ENCODE measurements at regions not wholly inside any gene's neighbourhood (a gene's known extent, or its start where the extent isn't known, plus 50 kb on each side); places are given as distances from the start of the nearest gene placed in this dataset.
A peak's percentile ranks its signal among the peaks of the same experiment; 100 is the strongest.
"Not testable (repeated sequence)": the region's sequence is repeated elsewhere in the genome, so short reads cannot be mapped to it uniquely, and the experiment has no call there.

GRCh38 chr5:86287437-86287836 is 330.3 kb upstream of the COX7C start:
- H3K4me1 Mint-ChIP-seq; DNase-seq; H3K36me3 ChIP-seq (ENCODE audit: control insufficient read depth, insufficient read depth, low read length); intact Hi-C loops (cut with micrococcal nuclease); H3K36me3 Mint-ChIP-seq; H3K4me1 ChIP-seq (ENCODE audit: control insufficient read depth, insufficient read depth, low read length); H3K27ac Mint-ChIP-seq; ATAC-seq; H3K4me3 Mint-ChIP-seq; H3K9me3 Mint-ChIP-seq; H3K27ac ChIP-seq (ENCODE audit: low read length); H3K27me3 Mint-ChIP-seq (ENCODE audit: low read depth in 2 of 2); H3K27me3 ChIP-seq (ENCODE audit: control insufficient read depth, insufficient read depth, low read length); H3K9me3 ChIP-seq (ENCODE audit: control insufficient read depth, insufficient read depth, low read length); H3K4me3 ChIP-seq (ENCODE audit: low read length): not testable (repeated sequence)
- 40% methylated on average over 1 of the region's 2 CpGs for WGBS (ENCODE audit: insufficient coverage)

- H3K36me3 Mint-ChIP-seq: not testable (repeated sequence)
Observed at GRCh38 chr5:86289786-86290185, 328.0 kb upstream of the COX7C start.

GRCh38 chr5:86292811-86293210 is 324.9 kb upstream of the COX7C start:
- H3K27me3 ChIP-seq (ENCODE audit: control insufficient read depth, insufficient read depth, low read length); H3K4me3 Mint-ChIP-seq; intact Hi-C loops (cut with micrococcal nuclease); H3K27me3 Mint-ChIP-seq (ENCODE audit: low read depth in 2 of 2); H3K4me1 ChIP-seq (ENCODE audit: control insufficient read depth, insufficient read depth, low read length); H3K9me3 ChIP-seq (ENCODE audit: control insufficient read depth, insufficient read depth, low read length); H3K4me3 ChIP-seq (ENCODE audit: low read length); H3K36me3 ChIP-seq (ENCODE audit: control insufficient read depth, insufficient read depth, low read length); H3K4me1 Mint-ChIP-seq; ATAC-seq; H3K9me3 Mint-ChIP-seq; DNase-seq; H3K27ac Mint-ChIP-seq; H3K36me3 Mint-ChIP-seq; H3K27ac ChIP-seq (ENCODE audit: low read length): not testable (repeated sequence)
- 83% methylated on average over 4 of the region's 6 CpGs for WGBS (ENCODE audit: insufficient coverage)

More at GRCh38 chr5:86289786-86290185, 328.0 kb upstream of the COX7C start:
- H3K36me3 ChIP-seq (ENCODE audit: control insufficient read depth, insufficient read depth, low read length); H3K4me3 ChIP-seq (ENCODE audit: low read length); DNase-seq; H3K27ac Mint-ChIP-seq; H3K4me3 Mint-ChIP-seq; H3K9me3 ChIP-seq (ENCODE audit: control insufficient read depth, insufficient read depth, low read length); H3K4me1 ChIP-seq (ENCODE audit: control insufficient read depth, insufficient read depth, low read length); H3K4me1 Mint-ChIP-seq; intact Hi-C loops (cut with micrococcal nuclease); H3K27ac ChIP-seq (ENCODE audit: low read length); H3K27me3 ChIP-seq (ENCODE audit: control insufficient read depth, insufficient read depth, low read length); H3K9me3 Mint-ChIP-seq; H3K27me3 Mint-ChIP-seq (ENCODE audit: low read depth in 2 of 2); ATAC-seq: not testable (repeated sequence)
- WGBS (ENCODE audit: insufficient coverage): 89% methylated on average over 9 of the region's 9 CpGs

GRCh38 chr5:86302643-86303042 is 315.1 kb upstream of the COX7C start:
- H3K4me3 Mint-ChIP-seq; intact Hi-C loops (cut with micrococcal nuclease); H3K27me3 ChIP-seq (ENCODE audit: control insufficient read depth, insufficient read depth, low read length); H3K27ac ChIP-seq (ENCODE audit: low read length); H3K36me3 ChIP-seq (ENCODE audit: control insufficient read depth, insufficient read depth, low read length); H3K27ac Mint-ChIP-seq; H3K4me3 ChIP-seq (ENCODE audit: low read length); H3K4me1 ChIP-seq (ENCODE audit: control insufficient read depth, insufficient read depth, low read length); DNase-seq; H3K4me1 Mint-ChIP-seq; H3K36me3 Mint-ChIP-seq; H3K27me3 Mint-ChIP-seq (ENCODE audit: low read depth in 2 of 2); H3K9me3 ChIP-seq (ENCODE audit: control insufficient read depth, insufficient read depth, low read length); H3K9me3 Mint-ChIP-seq; ATAC-seq: not testable (repeated sequence)
- WGBS (ENCODE audit: insufficient coverage): no CpG with 5 or more reads among the region's 1 CpG

- H3K9me3 ChIP-seq (ENCODE audit: control insufficient read depth, insufficient read depth, low read length); H3K27me3 Mint-ChIP-seq (ENCODE audit: low read depth in 2 of 2); H3K27me3 ChIP-seq (ENCODE audit: control insufficient read depth, insufficient read depth, low read length); H3K9me3 Mint-ChIP-seq; DNase-seq; H3K4me1 ChIP-seq (ENCODE audit: control insufficient read depth, insufficient read depth, low read length); H3K4me3 Mint-ChIP-seq; H3K4me1 Mint-ChIP-seq; intact Hi-C loops (cut with micrococcal nuclease); H3K36me3 ChIP-seq (ENCODE audit: control insufficient read depth, insufficient read depth, low read length); H3K27ac Mint-ChIP-seq; H3K36me3 Mint-ChIP-seq; H3K4me3 ChIP-seq (ENCODE audit: low read length); H3K27ac ChIP-seq (ENCODE audit: low read length): not testable (repeated sequence)
- no CpG with 5 or more reads among the region's 2 CpGs for WGBS (ENCODE audit: insufficient coverage)
- peak in 1 of 3 donors; percentile 30 for ATAC-seq
Observed at GRCh38 chr5:86305050-86305449, 312.7 kb upstream of the COX7C start.

GRCh38 chr5:86314951-86315350 is 302.8 kb upstream of the COX7C start:
- Histone ChIP-seq H3K27me3 (ENCODE audit: control insufficient read depth, insufficient read depth, low read length) (no peaks in the 10 kb centered on the region), H3K4me1 (ENCODE audit: control insufficient read depth, insufficient read depth, low read length) (no peaks in the 10 kb centered on the region), H3K36me3 (ENCODE audit: control insufficient read depth, insufficient read depth, low read length) (no peaks in the 10 kb centered on the region), H3K9me3 (ENCODE audit: control insufficient read depth, insufficient read depth, low read length) (no peaks in the 10 kb centered on the region), H3K27ac (ENCODE audit: low read length) (no peak overlapping the region), H3K4me3 (ENCODE audit: low read length) (no peak overlapping the region)
- Mint-ChIP-seq H3K27ac (no peak overlapping the region), H3K27me3 (ENCODE audit: low read depth in 2 of 2) (no peaks in the 10 kb centered on the region), H3K4me3 (no peak overlapping the region), H3K9me3 (peaks cover 3 to 4% of the 10 kb centered on the region in 2 donors), H3K36me3 (no peaks in the 10 kb centered on the region), H3K4me1 (no peaks in the 10 kb centered on the region)
- DNase-seq: no peak
- intact Hi-C loops (cut with micrococcal nuclease): no loop called here
- TF ChIP-seq CTCF (IDR thresholded peaks at IDR 0.05): no peak
- ATAC-seq: no peak

Data from natural killer cell (primary cell).